Keratinocyte (primary cell): ENCODE measurements at regions not wholly inside any gene's neighbourhood (a gene's known extent, or its start where the extent isn't known, plus 50 kb on each side); places are given as distances from the start of the nearest gene placed in this dataset.

Experiments used
- DNase-seq: peaks from one replicate; pipeline ENCODE4 v3.0.0-alpha.2; 2011; ENCODE audit warnings: low read depth, missing footprints, low spot score
- FAIRE-seq: peaks from 2 replicates; lab custom pipeline; 2011; peaks lifted over from hg19 to GRCh38; lab: Jason Lieb, UNC
- H2AFZ ChIP-seq: 2 replicates; pipeline ENCODE4 v1.6.0; 2012; ENCODE audit warnings: low read length, control low read depth, inconsistent platforms; ENCODE audit not compliant: control insufficient read depth
- H3K27ac ChIP-seq: 2 replicates; pipeline ENCODE4 v1.5.1; 2011; ENCODE audit warnings: low read length; ENCODE audit not compliant: control insufficient read depth, insufficient read depth
- H3K27me3 ChIP-seq: 3 replicates; pipeline ENCODE4 v1.6.0; 2011; ENCODE audit warnings: low read length; ENCODE audit not compliant: control insufficient read depth, insufficient read depth; ENCODE audit errors: extremely low read depth
- H3K36me3 ChIP-seq, 2 experiments: 2 replicates in 1 of 2; 3 replicates in 1 of 2; pipeline ENCODE4 v1.5.1; 2011; ENCODE audit warnings: low read length in 2 of 2, mild to moderate bottlenecking in 1 of 2; ENCODE audit not compliant: control insufficient read depth in 2 of 2, insufficient read depth in 2 of 2; ENCODE audit errors: extremely low read depth in 1 of 2
- H3K4me1 ChIP-seq: 3 replicates; pipeline ENCODE4 v1.5.1; 2011; ENCODE audit warnings: low read length; ENCODE audit not compliant: control insufficient read depth, insufficient read depth; ENCODE audit errors: extremely low read depth
- H3K4me2 ChIP-seq: 3 replicates; pipeline ENCODE4 v1.6.0; 2011; ENCODE audit warnings: low read depth, low read length; ENCODE audit not compliant: control insufficient read depth, insufficient read depth; ENCODE audit errors: extremely low read depth
- H3K4me3 ChIP-seq, 3 experiments: fragments of 200-600 bp in 1 of 3; sonication (generic) in 1 of 3; 2 replicates in 2 of 3; 3 replicates in 1 of 3; pipeline ENCODE4 v1.5.1; 2011 to 2016; ENCODE audit warnings: low read length in 3 of 3, mild to moderate bottlenecking in 3 of 3, control low read depth in 2 of 3, inconsistent platforms in 1 of 3, low read depth in 1 of 3, mixed read lengths in 1 of 3, mixed run types in 1 of 3, moderate library complexity in 1 of 3; ENCODE audit not compliant: control insufficient read depth in 2 of 3, insufficient read depth in 2 of 3; ENCODE audit errors: extremely low read depth in 1 of 3
- H3K79me2 ChIP-seq: 2 replicates; pipeline ENCODE4 v1.6.0; 2012; ENCODE audit warnings: low read length; ENCODE audit not compliant: control insufficient read depth, insufficient read depth
- H3K9ac ChIP-seq: 3 replicates; pipeline ENCODE4 v1.6.0; 2011; ENCODE audit warnings: low read length; ENCODE audit not compliant: control insufficient read depth, insufficient read depth; ENCODE audit errors: extremely low read depth
- H3K9me1 ChIP-seq: 3 replicates; pipeline ENCODE4 v1.6.0; 2011; ENCODE audit warnings: low read length; ENCODE audit not compliant: control insufficient read depth, insufficient read depth; ENCODE audit errors: extremely low read depth
- H3K9me3 ChIP-seq: 2 replicates; pipeline ENCODE4 v1.5.1; 2012; ENCODE audit warnings: low read depth, low read length; ENCODE audit not compliant: control insufficient read depth
- H4K20me1 ChIP-seq: 3 replicates; pipeline ENCODE4 v1.6.0; 2011; ENCODE audit warnings: low read length; ENCODE audit not compliant: control insufficient read depth, insufficient read depth; ENCODE audit errors: extremely low read depth
- EZH2 ChIP-seq: IDR thresholded peaks from one replicate; pipeline ENCODE4 v1.6.1; 2012; ENCODE audit warnings: inconsistent platforms, mild to moderate bottlenecking, low read length, moderate library complexity
- dilution Hi-C: fragments of 300-500 bp; cut with MboI; formaldehyde crosslinking; loops from one replicate; pipeline ENCODE4 v1.7.0; 2020; ENCODE audit warnings: low sequenced_read_pairs; ENCODE audit not compliant: extremely low pct_ligation_motif_present
- TF ChIP-seq, protein P1 (sequence below), 3 experiments: IDR thresholded peaks in 1 of 3; conservative IDR thresholded peaks in 1 of 3; optimal IDR thresholded peaks in 1 of 3; 2 replicates in 2 of 3; 3 replicates in 1 of 3; pipeline versions ENCODE3 to v1.5.1; 2011; ENCODE audit warnings: low read length in 3 of 3, mild to moderate bottlenecking in 3 of 3, moderate library complexity in 2 of 3, control low read depth in 1 of 3, inconsistent platforms in 1 of 3; ENCODE audit not compliant: insufficient read depth in 2 of 3; ENCODE audit errors: extremely low read depth in 1 of 3

DNA sequence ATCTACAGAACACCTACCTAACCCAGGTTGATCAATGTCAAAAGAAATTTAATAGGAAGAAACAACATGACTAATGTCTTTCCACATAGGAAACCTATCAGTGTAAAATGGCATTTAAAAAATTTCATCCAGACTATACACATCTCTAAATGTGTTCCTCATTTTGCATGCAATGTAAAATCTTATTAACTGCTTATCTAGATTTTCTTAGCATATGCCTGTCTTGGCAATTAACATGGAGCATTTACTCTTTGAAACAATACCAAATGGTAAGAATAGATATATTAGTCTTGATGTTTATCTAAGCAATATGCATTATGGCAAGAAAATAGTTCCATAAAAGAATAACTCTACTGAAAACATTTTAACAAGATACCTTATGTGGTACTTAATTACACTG lies 199.8 kb downstream of the TRAM1L1 start:
- TF ChIP-seq, protein P1, sequence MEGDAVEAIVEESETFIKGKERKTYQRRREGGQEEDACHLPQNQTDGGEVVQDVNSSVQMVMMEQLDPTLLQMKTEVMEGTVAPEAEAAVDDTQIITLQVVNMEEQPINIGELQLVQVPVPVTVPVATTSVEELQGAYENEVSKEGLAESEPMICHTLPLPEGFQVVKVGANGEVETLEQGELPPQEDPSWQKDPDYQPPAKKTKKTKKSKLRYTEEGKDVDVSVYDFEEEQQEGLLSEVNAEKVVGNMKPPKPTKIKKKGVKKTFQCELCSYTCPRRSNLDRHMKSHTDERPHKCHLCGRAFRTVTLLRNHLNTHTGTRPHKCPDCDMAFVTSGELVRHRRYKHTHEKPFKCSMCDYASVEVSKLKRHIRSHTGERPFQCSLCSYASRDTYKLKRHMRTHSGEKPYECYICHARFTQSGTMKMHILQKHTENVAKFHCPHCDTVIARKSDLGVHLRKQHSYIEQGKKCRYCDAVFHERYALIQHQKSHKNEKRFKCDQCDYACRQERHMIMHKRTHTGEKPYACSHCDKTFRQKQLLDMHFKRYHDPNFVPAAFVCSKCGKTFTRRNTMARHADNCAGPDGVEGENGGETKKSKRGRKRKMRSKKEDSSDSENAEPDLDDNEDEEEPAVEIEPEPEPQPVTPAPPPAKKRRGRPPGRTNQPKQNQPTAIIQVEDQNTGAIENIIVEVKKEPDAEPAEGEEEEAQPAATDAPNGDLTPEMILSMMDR (optimal IDR thresholded peaks at IDR 0.05 in 1 of 3, IDR thresholded peaks at IDR 0.05 in 1 of 3, conservative IDR thresholded peaks at IDR 0.05 in 1 of 3; ENCODE audit: extremely low read depth in 1 of 3, insufficient read depth in 2 of 3, low read length in 3 of 3), result no peak
- TF ChIP-seq EZH2, result no peak
- dilution Hi-C loops, result no loop called here

DNA sequence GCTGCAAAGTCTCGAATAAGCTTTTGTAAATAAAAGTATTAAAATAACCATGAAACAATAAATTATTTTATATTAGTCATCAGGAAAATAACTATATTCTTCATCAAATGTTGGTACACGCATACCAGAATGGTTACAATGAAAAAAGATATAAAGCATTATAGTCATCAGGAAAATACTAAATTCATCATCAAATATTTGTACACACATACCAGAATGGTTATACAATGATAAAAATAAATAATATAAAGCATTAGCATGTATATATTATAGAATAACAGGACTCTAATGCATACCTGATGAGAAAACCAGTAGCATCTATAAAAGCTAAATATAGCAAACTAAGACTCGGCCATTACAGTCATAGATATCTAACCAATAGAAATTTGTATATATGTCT lies 202.9 kb downstream of the TRAM1L1 start:
- DNase-seq (no peak), FAIRE-seq (no peak)
- H3K27ac ChIP-seq, result no peak overlapping the region
- dilution Hi-C loops, result no loop called here
- no peaks in the 10 kb centered on the region for H3K27me3 ChIP-seq
- H2AFZ ChIP-seq, result no peak overlapping the region
- no peaks in the 10 kb centered on the region for H3K4me1 ChIP-seq
- TF ChIP-seq, protein P1 (optimal IDR thresholded peaks at IDR 0.05 in 1 of 3, IDR thresholded peaks at IDR 0.05 in 1 of 3, conservative IDR thresholded peaks at IDR 0.05 in 1 of 3; ENCODE audit: extremely low read depth in 1 of 3, insufficient read depth in 2 of 3, low read length in 3 of 3), result no peak
- no peak for TF ChIP-seq EZH2
- no peak overlapping the region for H3K9ac ChIP-seq
- H4K20me1 ChIP-seq, result no peaks in the 10 kb centered on the region
- no peaks in the 10 kb centered on the region for H3K9me1 ChIP-seq
- no peak overlapping the region for H3K4me3 ChIP-seq
- H3K79me2 ChIP-seq, result no peaks in the 10 kb centered on the region
- no peaks in the 10 kb centered on the region for H3K9me3 ChIP-seq
- no peaks in the 10 kb centered on the region for H3K36me3 ChIP-seq
- no peak overlapping the region for H3K4me2 ChIP-seq

More for the DNA sequence above, 199.8 kb downstream of the TRAM1L1 start:
- no peak overlapping the region for H3K4me3 ChIP-seq
- H3K79me2 ChIP-seq, result no peaks in the 10 kb centered on the region
- FAIRE-seq (no peak), DNase-seq (no peak)
- H2AFZ ChIP-seq, result no peak overlapping the region
- H3K27ac ChIP-seq, result no peak overlapping the region
- no peaks in the 10 kb centered on the region for H3K9me1 ChIP-seq
- H3K36me3 ChIP-seq, result no peaks in the 10 kb centered on the region
- no peak overlapping the region for H3K4me2 ChIP-seq
- no peaks in the 10 kb centered on the region for H3K9me3 ChIP-seq
- no peaks in the 10 kb centered on the region for H4K20me1 ChIP-seq
- H3K9ac ChIP-seq, result no peak overlapping the region
- H3K27me3 ChIP-seq, result no peaks in the 10 kb centered on the region
- no peaks in the 10 kb centered on the region for H3K4me1 ChIP-seq
